Right lobe of liver (tissue), 6 donors: ENCODE measurements at regions not wholly inside any gene's neighbourhood (a gene's known extent, or its start where the extent isn't known, plus 50 kb on each side); places are given as distances from the start of the nearest gene placed in this dataset.

ENCODE experiments used
- ATAC-seq, 4 donors: fragments of 200-7000 bp; cut with Tn5 transposase; one replicate each; pipeline ENCODE4 v1.9.1; 2020; ENCODE audit warnings: mild to moderate bottlenecking in 4 of 4, moderate library complexity in 4 of 4
- DNase-seq, 3 donors: peaks; one replicate each; pipeline ENCODE4 v3.0.0-alpha.2; 2020
- H3K27ac ChIP-seq, 3 donors: fragments of 200-600 bp; one replicate each; pipeline ENCODE4 v1.8.0; 2022
- H3K27me3 ChIP-seq, 2 donors: fragments of 200-600 bp; one replicate each; pipeline ENCODE4 v1.8.0; 2022
- H3K36me3 ChIP-seq, 4 donors: fragments of 200-600 bp; sonication (generic) in 1 of 4; one replicate each; pipeline versions ENCODE4 v1.5.1 to v1.8.0; 2017 to 2022; ENCODE audit warnings: control low read depth in 1 of 4
- H3K4me1 ChIP-seq, 4 donors: fragments of 200-600 bp; sonication (generic) in 1 of 4; one replicate each; pipeline versions ENCODE4 v1.5.1 to v1.8.0; 2017 to 2022; ENCODE audit warnings: control low read depth in 1 of 4
- H3K4me3 ChIP-seq, 3 donors: fragments of 200-600 bp; one replicate each; pipeline ENCODE4 v1.8.0; 2022
- H3K9me3 ChIP-seq, 4 donors: fragments of 200-600 bp; sonication (generic) in 1 of 4; one replicate each; pipeline versions ENCODE4 v1.5.1 to v1.8.0; 2017 to 2022; ENCODE audit warnings: control low read depth in 1 of 4
- CTCF ChIP-seq, 4 donors: fragments of 200-600 bp in 3 of 4; fragments of 450-650 bp in 1 of 4; IDR thresholded peaks; one replicate each; pipeline versions ENCODE4 v1.5.1 to v1.8.0; 2016 to 2022; ENCODE audit warnings: antibody characterized with exemption in 4 of 4, mild to moderate bottlenecking in 2 of 4
- POLR2A ChIP-seq: fragments of 450-650 bp; IDR thresholded peaks from one replicate; pipeline ENCODE4 v1.6.1; 2017; ENCODE audit warnings: antibody characterized with exemption, mild to moderate bottlenecking
- WGBS: methylation state at CpG from one replicate; pipeline ENCODE4 v1.1.6; 2018; ENCODE audit warnings: low coverage, low lambda C conversion rate; ENCODE audit not compliant: insufficient coverage; ENCODE audit errors: missing lambda C conversion rate; 5-methylcytosine and 5-hydroxymethylcytosine counted together
- intact Hi-C, 2 donors: fragments of 100-400 bp; cut with DNase I; formaldehyde crosslinking; loops; one replicate each; pipeline versions ENCODE4 v1.11.2 to v1.14.1; 2022
- donor health status: DM: no; HTN: yes; CAD: no.
- donor health status: DM: no; HTN: no; CAD: no.
- donor health status: DM: no; HTN: no; CAD: no.
- donor health status: DM: no; HTN: yes; CAD: no.
- donor health status: DM: no; HTN: yes; CAD: no.

DNA sequence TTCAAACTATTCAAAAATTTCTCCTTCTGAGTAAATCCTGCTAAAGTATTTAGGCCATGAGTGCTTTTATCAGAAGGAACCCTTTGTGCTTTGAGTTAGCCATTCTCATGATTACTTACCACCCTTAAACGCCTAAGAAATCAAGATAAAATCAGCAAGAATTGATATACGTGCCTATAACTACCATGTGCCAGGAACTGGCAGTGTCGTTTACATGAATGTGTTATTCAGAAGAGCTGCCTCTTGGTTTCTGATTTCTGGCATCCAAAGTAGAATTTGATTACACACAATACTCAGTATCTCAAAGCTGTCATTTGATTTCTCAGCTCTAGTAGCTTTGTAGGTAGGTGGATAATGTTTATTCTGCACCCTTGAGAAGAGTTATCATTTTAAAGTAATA lies 351.3 kb upstream of the CCDC54 start:
- no peak overlapping the region for H3K4me3 ChIP-seq
- intact Hi-C loops, result no loop called here
- 24% methylated on average over 3 of the region's 3 CpGs for WGBS
- no peak overlapping the region for H3K27ac ChIP-seq
- no peaks in the 10 kb centered on the region for H3K9me3 ChIP-seq
- no peaks in the 10 kb centered on the region for H3K27me3 ChIP-seq
- TF ChIP-seq POLR2A (no peak), CTCF (IDR thresholded peaks at IDR 0.05) (no peak)
- H3K4me1 ChIP-seq, result no peaks in the 10 kb centered on the region
- no peaks in the 10 kb centered on the region for H3K36me3 ChIP-seq
- DNase-seq, result no peak
- no peak for ATAC-seq

- ATAC-seq (no peak), DNase-seq (no peak)
- Histone ChIP-seq H3K9me3 (no peaks in the 10 kb centered on the region), H3K27me3 (no peaks in the 10 kb centered on the region), H3K4me1 (no peaks in the 10 kb centered on the region), H3K36me3 (no peaks in the 10 kb centered on the region), H3K27ac (no peak overlapping the region), H3K4me3 (no peak overlapping the region)
- 21% methylated on average over 1 of the region's 1 CpG for WGBS
- no peak for TF ChIP-seq POLR2A
- no peak for TF ChIP-seq CTCF (IDR thresholded peaks at IDR 0.05)
- intact Hi-C loops, result no loop called here
Measured at GRCh38 chr3:107028086-107028485, 349.2 kb upstream of the CCDC54 start.

- TF ChIP-seq CTCF (IDR thresholded peaks at IDR 0.05) (no peak), POLR2A (no peak)
- DNase-seq, result no peak
- intact Hi-C loops, result no loop called here
Measured at GRCh38 chr3:107028626-107029025, 348.6 kb upstream of the CCDC54 start.

GRCh38 chr3:107032111-107032510 lies 345.1 kb upstream of the CCDC54 start:
- no peak for TF ChIP-seq POLR2A
- no peak for TF ChIP-seq CTCF (IDR thresholded peaks at IDR 0.05)
- intact Hi-C loops, result no loop called here
- Histone ChIP-seq H3K9me3 (no peaks in the 10 kb centered on the region), H3K4me3 (no peak overlapping the region), H3K4me1 (no peaks in the 10 kb centered on the region), H3K27ac (no peak overlapping the region), H3K27me3 (no peaks in the 10 kb centered on the region), H3K36me3 (no peaks in the 10 kb centered on the region)
- WGBS, result 86% methylated on average over 2 of the region's 2 CpGs
- ATAC-seq, result no peak
- no peak for DNase-seq

More at GRCh38 chr3:107028626-107029025, 348.6 kb upstream of the CCDC54 start:
- no peak for ATAC-seq
- Histone ChIP-seq H3K4me3 (no peak overlapping the region), H3K9me3 (no peaks in the 10 kb centered on the region), H3K4me1 (no peaks in the 10 kb centered on the region), H3K27me3 (no peaks in the 10 kb centered on the region), H3K27ac (no peak overlapping the region), H3K36me3 (no peaks in the 10 kb centered on the region)
- WGBS, result 45% methylated on average over 1 of the region's 1 CpG

GRCh38 chr3:107034142-107034541 lies 343.1 kb upstream of the CCDC54 start:
- H3K4me1 ChIP-seq, result no peaks in the 10 kb centered on the region
- ATAC-seq (no peak), DNase-seq (no peak)
- H3K36me3 ChIP-seq, result no peaks in the 10 kb centered on the region
- 72% methylated on average over 3 of the region's 3 CpGs for WGBS
- intact Hi-C loops, result no loop called here
- H3K27ac ChIP-seq, result no peak overlapping the region
- H3K9me3 ChIP-seq, result no peaks in the 10 kb centered on the region
- H3K4me3 ChIP-seq, result no peak overlapping the region
- TF ChIP-seq POLR2A, result no peak
- no peak for TF ChIP-seq CTCF (IDR thresholded peaks at IDR 0.05)
- no peaks in the 10 kb centered on the region for H3K27me3 ChIP-seq
